Caco-2 (cell line): ENCODE measurements at regions not wholly inside any gene's neighbourhood (a gene's known extent, or its start where the extent isn't known, plus 50 kb on each side); places are given as distances from the start of the nearest gene placed in this dataset.

ENCODE experiments used
- BruUV-seq: library from RNA; stranded (reverse); fragments of 400-500 nt; replicated peaks from 2 replicates; lab custom pipeline; 2021; lab: Mats Ljungman, UMichigan
- CTCF ChIA-PET: fragments of 300-600 bp; sonication (Branson Sonifier 250); formaldehyde crosslinking; loops from one replicate; lab custom pipeline; 2022; ENCODE audit warnings: antibody characterized with exemption; lab: Charles Lee
- POLR2A ChIA-PET: fragments of 300-600 bp; sonication (Branson Sonifier 250); formaldehyde crosslinking; loops from one replicate; lab custom pipeline; 2022; ENCODE audit warnings: antibody characterized with exemption; lab: Charles Lee
- DNase-seq, 2 experiments: peaks; one replicate each; pipeline versions ENCODE4 v3.0.0 to v3.0.0-alpha.2; 2020 to 2022
- H3K27me3 ChIP-seq: replicated peaks from 2 replicates; pipeline ENCODE4 v1.6.0; 2011; ENCODE audit warnings: low read length; ENCODE audit not compliant: control insufficient read depth, insufficient read depth
- H3K36me3 ChIP-seq: 2 replicates; pipeline ENCODE4 v1.5.1; 2011; ENCODE audit warnings: low read length; ENCODE audit not compliant: control insufficient read depth, insufficient read depth
- H3K4me1 ChIP-seq: fragments of 250-450 bp; sonication (Bioruptor Pico); 2 replicates; pipeline ENCODE4 v1.5.1; 2020; ENCODE audit warnings: mild to moderate bottlenecking
- H3K4me3 ChIP-seq: 2 replicates; pipeline ENCODE4 v1.5.1; 2011; ENCODE audit warnings: low read depth, mild to moderate bottlenecking, control low read depth, low read length
- H3K9me3 ChIP-seq: fragments of 250-450 bp; sonication (Bioruptor Pico); 2 replicates; pipeline ENCODE4 v1.5.1; 2020; ENCODE audit warnings: mild to moderate bottlenecking, moderate library complexity
- H3K27ac Mint-ChIP-seq: one replicate; pipeline ENCODE4 v1.8.0; 2022; ENCODE audit warnings: mixed read lengths; ENCODE audit not compliant: unreplicated experiment
- H3K27me3 Mint-ChIP-seq: one replicate; pipeline ENCODE4 v1.8.0; 2022; ENCODE audit warnings: mixed read lengths; ENCODE audit not compliant: insufficient read depth, unreplicated experiment
- H3K36me3 Mint-ChIP-seq: one replicate; pipeline ENCODE4 v1.8.0; 2022; ENCODE audit warnings: mild to moderate bottlenecking, mixed read lengths; ENCODE audit not compliant: insufficient read depth, unreplicated experiment
- H3K4me1 Mint-ChIP-seq: one replicate; pipeline ENCODE4 v1.8.0; 2022; ENCODE audit warnings: low read depth, mixed read lengths; ENCODE audit not compliant: unreplicated experiment
- H3K4me3 Mint-ChIP-seq: one replicate; pipeline ENCODE4 v1.8.0; 2022; ENCODE audit warnings: mild to moderate bottlenecking, moderate library complexity, mixed read lengths; ENCODE audit not compliant: unreplicated experiment
- H3K9me3 Mint-ChIP-seq: one replicate; pipeline ENCODE4 v1.8.0; 2022; ENCODE audit warnings: mixed read lengths; ENCODE audit not compliant: unreplicated experiment
- CTCF ChIP-seq, 2 experiments: fragments of 200-600 bp in 1 of 2; IDR thresholded peaks; 1 replicate in 1 of 2; 2 replicates in 1 of 2; pipeline versions ENCODE4 v1.5.1 to v1.8.0; 2011 to 2022; ENCODE audit warnings: antibody characterized with exemption in 1 of 2, control low read depth in 1 of 2, inconsistent platforms in 1 of 2, low read depth in 1 of 2, low read length in 1 of 2, mild to moderate bottlenecking in 1 of 2, moderate library complexity in 1 of 2; ENCODE audit not compliant: insufficient read depth in 1 of 2, severe bottlenecking in 1 of 2, unreplicated experiment in 1 of 2
- intact Hi-C: fragments of 100-400 bp; cut with micrococcal nuclease; formaldehyde crosslinking; loops from one replicate; pipeline ENCODE4 v1.10.0; 2022; ENCODE audit not compliant: unreplicated experiment

- Histone ChIP-seq H3K4me1 (peaks cover 32% of the 10 kb centered on the region), H3K4me3 (no peak overlapping the region), H3K9me3 (no peaks in the 10 kb centered on the region), H3K27me3 (no peaks in the 10 kb centered on the region), H3K36me3 (no peaks in the 10 kb centered on the region)
- H3K36me3 Mint-ChIP-seq: no peaks in the 10 kb centered on the region
- no peak overlapping the region for H3K27ac Mint-ChIP-seq
- H3K27me3 Mint-ChIP-seq: no peaks in the 10 kb centered on the region
- H3K4me3 Mint-ChIP-seq: no peak overlapping the region
- H3K9me3 Mint-ChIP-seq: peaks cover 20% of the 10 kb centered on the region
- H3K4me1 Mint-ChIP-seq: peaks cover 30% of the 10 kb centered on the region
- intact Hi-C loops: no loop called here
- ChIA-PET CTCF (interaction anchor here (0.7 kb wide), 1 partner anchor 146 kb away, joined by 3 read pairs; no protein-coding TSS in a partner anchor), POLR2A (interaction anchor here (1.1 kb wide), 1 partner anchor 88 kb away, joined by 4 read pairs; no protein-coding TSS in a partner anchor)
- TF ChIP-seq CTCF (IDR thresholded peaks at IDR 0.05; ENCODE audit: insufficient read depth in 1 of 2, low read depth in 1 of 2, low read length in 1 of 2, severe bottlenecking in 1 of 2, unreplicated experiment in 1 of 2): no peak
- BruUV-seq: no TSS peak
- no peak for DNase-seq
These were observed 151.1 kb downstream of the DKK1 start for GRCh38 chr10:52465202-52465601.

GRCh38 chr10:52466464-52466863 lies 152.4 kb downstream of the DKK1 start:
- POLR2A ChIA-PET: interaction anchor here (1.1 kb wide), 1 partner anchor 89 kb away, joined by 4 read pairs; no protein-coding TSS in a partner anchor
- BruUV-seq: no TSS peak
- Histone ChIP-seq H3K4me1 (peaks cover 22% of the 10 kb centered on the region), H3K27me3 (no peaks in the 10 kb centered on the region), H3K36me3 (no peaks in the 10 kb centered on the region), H3K4me3 (no peak overlapping the region), H3K9me3 (no peaks in the 10 kb centered on the region)
- no peak overlapping the region for H3K4me3 Mint-ChIP-seq
- intact Hi-C loops: no loop called here
- CTCF ChIA-PET: interaction anchor here (0.6 kb wide), 1 partner anchor 153 kb away, joined by 5 read pairs; the partner anchor contains the start of gene DKK1
- no peak overlapping the region for H3K27ac Mint-ChIP-seq
- H3K27me3 Mint-ChIP-seq: no peaks in the 10 kb centered on the region
- no peak for TF ChIP-seq CTCF (IDR thresholded peaks at IDR 0.05; ENCODE audit: insufficient read depth in 1 of 2, low read depth in 1 of 2, low read length in 1 of 2, severe bottlenecking in 1 of 2, unreplicated experiment in 1 of 2)
- no peaks in the 10 kb centered on the region for H3K36me3 Mint-ChIP-seq
- no peak for DNase-seq
- peaks cover 20% of the 10 kb centered on the region for H3K4me1 Mint-ChIP-seq
- peaks cover 20% of the 10 kb centered on the region for H3K9me3 Mint-ChIP-seq

- Histone ChIP-seq H3K36me3 (no peaks in the 10 kb centered on the region), H3K4me1 (peaks cover 26% of the 10 kb centered on the region), H3K4me3 (no peak overlapping the region), H3K9me3 (no peaks in the 10 kb centered on the region), H3K27me3 (no peaks in the 10 kb centered on the region)
- BruUV-seq: no TSS peak
- intact Hi-C loops: no loop called here
- POLR2A ChIA-PET: no interaction called here
- H3K36me3 Mint-ChIP-seq: no peaks in the 10 kb centered on the region
- no peak overlapping the region for H3K27ac Mint-ChIP-seq
- CTCF ChIA-PET: interaction anchor here (0.5 kb wide), 2 partner anchors 194 to 1335 kb away, joined by 3 to 4 read pairs; no protein-coding TSS in a partner anchor
- no peak for DNase-seq
- H3K9me3 Mint-ChIP-seq: peaks cover 12% of the 10 kb centered on the region
- H3K4me1 Mint-ChIP-seq: peaks cover 43% of the 10 kb centered on the region
- no peaks in the 10 kb centered on the region for H3K27me3 Mint-ChIP-seq
- TF ChIP-seq CTCF (IDR thresholded peaks at IDR 0.05; ENCODE audit: insufficient read depth in 1 of 2, low read depth in 1 of 2, low read length in 1 of 2, severe bottlenecking in 1 of 2, unreplicated experiment in 1 of 2): no peak
- no peak overlapping the region for H3K4me3 Mint-ChIP-seq
These were observed 156.1 kb downstream of the DKK1 start for GRCh38 chr10:52469970-52470705.
